ENCODE measurements at regions not wholly inside any gene's neighbourhood (a gene's known extent, or its start where the extent isn't known, plus 50 kb on each side); places are given as distances from the start of the nearest gene placed in this dataset.
"Not testable (repeated sequence)": the region's sequence is repeated elsewhere in the genome, so short reads cannot be mapped to it uniquely, and the experiment has no call there.

DNA sequence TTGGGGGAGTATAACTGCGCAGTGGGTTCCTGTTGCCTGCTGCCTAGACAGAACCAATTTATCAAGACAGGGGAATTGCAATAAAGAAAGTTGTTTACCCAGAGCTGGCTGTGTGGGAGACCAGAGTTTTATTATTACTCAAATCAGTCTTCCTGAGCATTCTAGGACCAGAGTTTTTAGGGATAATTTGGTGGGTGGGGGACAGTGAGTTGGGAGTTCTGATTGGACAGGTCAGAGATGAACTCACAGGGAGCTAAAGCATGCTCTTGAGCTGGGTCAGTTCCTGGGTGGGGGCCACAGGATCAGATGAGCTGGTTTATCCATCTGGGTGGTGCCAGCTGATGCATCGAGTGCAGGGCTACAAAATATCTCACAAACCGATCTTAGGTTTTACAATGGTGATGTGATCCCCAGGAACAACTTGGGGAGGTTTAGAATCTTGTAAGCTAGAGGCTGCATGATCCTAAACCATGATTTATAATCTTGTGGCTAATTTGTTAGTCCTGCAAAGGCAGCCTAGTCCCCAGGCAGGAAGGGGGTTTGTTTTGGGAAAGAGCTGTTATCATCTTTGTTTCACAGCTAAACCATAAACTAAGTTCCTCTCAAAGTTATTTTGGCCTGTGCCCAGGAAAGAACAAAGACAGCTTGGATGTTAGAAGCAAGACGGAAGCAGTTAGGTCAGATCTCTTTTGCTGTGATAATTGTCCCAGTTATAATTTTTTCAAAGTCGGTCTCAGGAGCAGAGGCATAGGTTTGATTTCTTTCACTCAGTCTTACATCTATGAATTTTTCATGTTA is 146.8 kb downstream of the PPIAL4G start:
- not testable (repeated sequence) for TF ChIP-seq ZNF574 (CRISPR knock-in tag; IDR thresholded peaks at IDR 0.05); FOSL1 (CRISPR knock-in tag; IDR thresholded peaks at IDR 0.05; ENCODE audit: borderline replicate concordance); FOXK1 (CRISPR knock-in tag; IDR thresholded peaks at IDR 0.05; ENCODE audit: borderline replicate concordance, low read depth); CTCF (CRISPR knock-in tag; IDR thresholded peaks at IDR 0.05); ZKSCAN8 (CRISPR knock-in tag; IDR thresholded peaks at IDR 0.05; ENCODE audit: borderline replicate concordance)
